ENCODE measurements at regions not wholly inside any gene's neighbourhood (a gene's known extent, or its start where the extent isn't known, plus 50 kb on each side); places are given as distances from the start of the nearest gene placed in this dataset.

DNA sequence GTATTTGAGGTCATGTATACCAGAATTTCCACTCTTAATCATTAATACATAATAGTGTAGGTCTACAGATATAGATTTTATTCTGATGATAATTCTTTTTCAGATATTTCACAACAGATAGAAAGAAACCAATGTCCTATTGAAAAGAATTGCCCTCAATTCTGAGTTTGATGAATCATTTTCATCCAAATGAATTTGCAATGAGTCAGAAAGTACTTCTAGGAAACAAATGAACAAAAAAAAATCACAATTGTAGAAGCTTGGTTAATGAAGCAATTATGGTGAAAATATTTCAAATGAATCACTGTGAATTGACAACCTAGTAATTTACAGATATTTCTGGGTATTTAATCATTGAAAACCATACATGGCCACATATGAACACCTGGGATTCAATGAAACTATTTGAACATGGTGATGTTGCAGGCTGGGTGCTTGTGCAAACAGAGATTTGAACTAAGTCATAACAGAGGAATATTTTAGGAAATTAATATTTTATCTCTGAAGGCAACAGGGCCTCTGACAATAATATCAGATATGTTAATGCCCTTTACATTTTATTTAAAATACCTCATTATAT is 360.9 kb downstream of the SLITRK5 start:
- no peak for TF ChIP-seq GATA3 (IDR thresholded peaks at IDR 0.05; ENCODE audit: low read depth, low read length)
- no peak for TF ChIP-seq GATA2 (IDR thresholded peaks at IDR 0.05; ENCODE audit: low read depth, low read length)

Measured in SH-SY5Y (cell line).